SJCRH30 (cell line): ENCODE measurements at regions not wholly inside any gene's neighbourhood (a gene's known extent, or its start where the extent isn't known, plus 50 kb on each side); places are given as distances from the start of the nearest gene placed in this dataset.
"Not testable (repeated sequence)": the region's sequence is repeated elsewhere in the genome, so short reads cannot be mapped to it uniquely, and the experiment has no call there.

Source experiments
- DNase-seq, 2 experiments: peaks; one replicate each; pipeline ENCODE4 v3.0.0-alpha.2; 2015 to 2020
- H3K27ac ChIP-seq: fragments of 250-450 bp; sonication (Bioruptor Pico); 2 replicates; pipeline ENCODE4 v1.5.1; 2020; ENCODE audit warnings: mild to moderate bottlenecking, moderate library complexity
- H3K27me3 ChIP-seq: fragments of 250-450 bp; sonication (Bioruptor Pico); 2 replicates; pipeline ENCODE4 v1.5.1; 2020; ENCODE audit warnings: mild to moderate bottlenecking, moderate library complexity
- H3K36me3 ChIP-seq: fragments of 250-450 bp; sonication (Bioruptor Pico); 2 replicates; pipeline ENCODE4 v1.5.1; 2020; ENCODE audit warnings: mild to moderate bottlenecking, moderate library complexity
- H3K4me1 ChIP-seq: fragments of 250-450 bp; sonication (Bioruptor Pico); 2 replicates; pipeline ENCODE4 v1.5.1; 2020; ENCODE audit warnings: mild to moderate bottlenecking, moderate library complexity
- H3K4me3 ChIP-seq: fragments of 250-450 bp; sonication (Bioruptor Pico); 2 replicates; pipeline ENCODE4 v1.5.1; 2020; ENCODE audit warnings: mild to moderate bottlenecking, moderate library complexity
- H3K9me3 ChIP-seq: fragments of 250-450 bp; sonication (Bioruptor Pico); replicated peaks from 2 replicates; pipeline ENCODE4 v1.5.1; 2020; ENCODE audit warnings: mild to moderate bottlenecking, moderate library complexity

GRCh38 chr1:157348538-157349480 is 203.5 kb downstream of the FCRL5 start:
- Histone ChIP-seq H3K4me3 (no peak overlapping the region), H3K27ac (no peak overlapping the region), H3K27me3 (no peaks in the 10 kb centered on the region), H3K36me3 (no peaks in the 10 kb centered on the region), H3K9me3 (no peaks in the 10 kb centered on the region), H3K4me1 (no peaks in the 10 kb centered on the region)
- DNase-seq: no peak

DNA sequence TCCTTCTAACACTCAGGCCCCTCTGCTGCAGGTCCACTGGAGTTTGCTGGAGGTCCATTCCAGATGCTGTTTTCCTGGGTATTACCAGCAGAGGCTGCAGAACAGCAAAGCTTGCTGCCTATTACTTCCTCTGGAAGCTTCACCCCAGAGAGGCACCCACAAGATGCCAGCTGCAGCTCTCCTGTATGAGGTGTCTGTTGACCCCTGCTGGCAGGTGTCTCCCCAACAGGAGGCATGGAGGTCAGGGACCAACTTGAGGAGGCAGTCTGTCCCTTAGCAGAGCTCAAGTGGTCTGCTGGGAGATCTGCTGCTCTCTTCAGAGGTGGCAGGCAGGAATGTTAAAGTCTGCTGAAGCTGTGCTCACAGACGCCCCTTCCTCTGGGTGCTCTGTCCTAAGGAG is 204.8 kb downstream of the FCRL5 start:
- Histone ChIP-seq H3K36me3 (no peaks in the 10 kb centered on the region), H3K27ac (no peak overlapping the region)
- DNase-seq: no peak

DNA sequence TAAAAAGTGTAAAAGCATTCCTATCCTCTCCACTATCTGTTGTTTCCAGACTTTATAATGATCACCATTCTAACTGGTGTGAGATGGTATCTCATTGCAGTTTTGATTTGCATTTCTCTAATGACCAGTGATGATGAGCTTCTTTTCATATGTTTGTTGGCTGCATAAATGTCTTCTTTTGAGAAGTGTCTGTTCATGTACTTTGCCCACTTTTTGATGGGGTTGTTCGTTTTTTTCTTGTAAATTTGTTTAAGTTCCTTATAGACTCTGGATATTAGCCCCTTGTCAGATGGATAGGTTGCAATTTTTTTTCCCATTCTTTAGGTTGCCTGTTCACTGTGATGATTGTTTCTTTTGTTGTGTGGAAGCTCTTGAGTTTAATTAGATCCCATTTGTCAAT is 199.6 kb upstream of the ETV3 start:
- not testable (repeated sequence) for H3K9me3 ChIP-seq, DNase-seq, H3K27me3 ChIP-seq, H3K27ac ChIP-seq, H3K4me3 ChIP-seq, H3K4me1 ChIP-seq, H3K36me3 ChIP-seq

More for the DNA sequence above, 204.8 kb downstream of the FCRL5 start:
- Histone ChIP-seq H3K4me1 (no peaks in the 10 kb centered on the region), H3K9me3 (no peaks in the 10 kb centered on the region), H3K4me3 (no peak overlapping the region), H3K27me3 (no peaks in the 10 kb centered on the region)

GRCh38 chr1:157335056-157335455 is 196.9 kb upstream of the ETV3 start:
- Histone ChIP-seq H3K9me3 (no peaks in the 10 kb centered on the region), H3K36me3 (no peaks in the 10 kb centered on the region), H3K27me3 (no peaks in the 10 kb centered on the region), H3K27ac (no peak overlapping the region), H3K4me1 (no peaks in the 10 kb centered on the region), H3K4me3 (no peak overlapping the region)
- DNase-seq: no peak

GRCh38 chr1:157334041-157334440 is 195.8 kb upstream of the ETV3 start:
- no peak for DNase-seq
- H3K4me3 ChIP-seq: no peak overlapping the region
- H3K9me3 ChIP-seq: no peaks in the 10 kb centered on the region
- H3K27ac ChIP-seq: no peak overlapping the region
- H3K36me3 ChIP-seq: no peaks in the 10 kb centered on the region
- H3K27me3 ChIP-seq: no peaks in the 10 kb centered on the region
- no peaks in the 10 kb centered on the region for H3K4me1 ChIP-seq

- H3K27me3 ChIP-seq, DNase-seq, H3K4me3 ChIP-seq, H3K36me3 ChIP-seq, H3K27ac ChIP-seq, H3K4me1 ChIP-seq, H3K9me3 ChIP-seq: not testable (repeated sequence)
These were observed 192.0 kb upstream of the ETV3 start for GRCh38 chr1:157330177-157330576.

- not testable (repeated sequence) for H3K36me3 ChIP-seq, H3K27me3 ChIP-seq, H3K9me3 ChIP-seq, H3K4me1 ChIP-seq, H3K27ac ChIP-seq, H3K4me3 ChIP-seq, DNase-seq
These were observed 189.9 kb upstream of the ETV3 start for GRCh38 chr1:157328120-157328519.

DNA sequence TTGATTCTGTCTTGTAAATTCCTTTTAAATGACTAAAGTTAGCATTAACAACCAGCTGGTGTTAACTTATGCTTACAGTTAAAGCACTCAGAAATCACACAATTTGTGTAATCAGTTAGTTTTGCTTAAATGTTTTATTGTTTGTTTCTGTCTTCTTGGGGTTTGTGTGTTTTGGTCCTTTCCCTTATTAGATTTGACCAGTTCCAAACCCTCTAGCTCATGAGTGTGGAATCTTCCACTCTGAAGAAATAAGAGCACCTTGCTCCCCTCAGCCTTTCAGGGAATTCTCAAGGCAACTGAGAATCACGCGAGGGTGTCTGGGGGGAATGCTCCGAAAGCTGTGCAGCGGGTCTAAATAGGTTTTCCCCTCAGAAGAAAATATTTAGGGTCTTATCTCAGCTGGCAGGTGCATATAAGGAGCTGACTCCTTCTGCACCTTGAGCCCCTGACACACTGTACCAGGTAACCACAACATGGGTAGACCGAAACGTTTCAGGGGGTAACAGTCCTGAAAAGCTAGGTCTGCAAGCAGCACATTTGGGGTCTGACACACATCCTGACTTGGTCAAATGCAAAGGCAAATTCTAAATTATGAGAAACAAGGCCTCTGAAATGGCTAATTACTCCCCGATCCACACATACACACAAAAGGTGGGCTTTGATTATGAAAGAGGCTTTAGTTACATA is 188.1 kb upstream of the ETV3 start:
- no peak overlapping the region for H3K27ac ChIP-seq
- H3K9me3 ChIP-seq: no peaks in the 10 kb centered on the region
- no peaks in the 10 kb centered on the region for H3K4me1 ChIP-seq
- H3K36me3 ChIP-seq: no peaks in the 10 kb centered on the region
- no peak for DNase-seq
- H3K4me3 ChIP-seq: no peak overlapping the region
- no peaks in the 10 kb centered on the region for H3K27me3 ChIP-seq

- no peaks in the 10 kb centered on the region for H3K9me3 ChIP-seq
- H3K36me3 ChIP-seq: no peaks in the 10 kb centered on the region
- H3K4me1 ChIP-seq: no peaks in the 10 kb centered on the region
- no peak for DNase-seq
- H3K27ac ChIP-seq: no peak overlapping the region
- no peak overlapping the region for H3K4me3 ChIP-seq
- H3K27me3 ChIP-seq: no peaks in the 10 kb centered on the region
These were observed 187.0 kb upstream of the ETV3 start for GRCh38 chr1:157325220-157325619.

GRCh38 chr1:157321972-157322371 is 183.8 kb upstream of the ETV3 start:
- not testable (repeated sequence) for H3K4me1 ChIP-seq, H3K9me3 ChIP-seq, H3K27me3 ChIP-seq, H3K4me3 ChIP-seq, H3K27ac ChIP-seq, H3K36me3 ChIP-seq, DNase-seq

GRCh38 chr1:157319567-157319966 is 181.4 kb upstream of the ETV3 start:
- no peaks in the 10 kb centered on the region for H3K36me3 ChIP-seq
- no peak overlapping the region for H3K4me3 ChIP-seq
- no peak for DNase-seq

GRCh38 chr1:157317229-157317628 is 179.0 kb upstream of the ETV3 start:
- DNase-seq, H3K4me1 ChIP-seq, H3K9me3 ChIP-seq, H3K27ac ChIP-seq, H3K4me3 ChIP-seq, H3K27me3 ChIP-seq, H3K36me3 ChIP-seq: not testable (repeated sequence)

More at GRCh38 chr1:157319567-157319966, 181.4 kb upstream of the ETV3 start:
- H3K27ac ChIP-seq: no peak overlapping the region
- no peaks in the 10 kb centered on the region for H3K4me1 ChIP-seq
- no peaks in the 10 kb centered on the region for H3K9me3 ChIP-seq
- H3K27me3 ChIP-seq: no peaks in the 10 kb centered on the region

DNA sequence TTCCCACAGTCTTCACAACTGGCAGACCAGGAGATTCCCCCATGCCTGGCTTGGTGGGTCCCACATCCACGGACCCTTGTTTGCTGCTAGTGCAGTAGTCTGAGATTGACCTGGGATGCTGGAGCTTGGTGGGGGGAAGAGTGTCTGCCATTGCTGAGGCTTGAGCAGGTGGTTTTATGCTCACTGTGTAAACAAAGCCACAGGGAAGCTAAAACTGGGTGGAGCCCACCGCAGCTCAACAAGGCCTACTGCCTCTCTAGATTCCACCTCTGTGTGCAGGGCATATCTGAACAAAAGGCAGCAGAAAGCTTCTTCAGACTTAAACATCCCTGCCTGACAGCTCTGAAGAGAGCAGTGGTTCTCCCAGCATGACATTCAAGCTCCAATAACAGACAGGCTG is 177.3 kb upstream of the ETV3 start:
- DNase-seq: no peak
- no peaks in the 10 kb centered on the region for H3K27me3 ChIP-seq
- H3K4me1 ChIP-seq: no peaks in the 10 kb centered on the region
- no peaks in the 10 kb centered on the region for H3K9me3 ChIP-seq
- no peak overlapping the region for H3K27ac ChIP-seq
- H3K4me3 ChIP-seq: no peak overlapping the region
- no peaks in the 10 kb centered on the region for H3K36me3 ChIP-seq

GRCh38 chr1:157314408-157314807 is 176.2 kb upstream of the ETV3 start:
- Histone ChIP-seq H3K4me1 (no peaks in the 10 kb centered on the region), H3K4me3 (no peak overlapping the region), H3K9me3 (no peaks in the 10 kb centered on the region), H3K36me3 (no peaks in the 10 kb centered on the region), H3K27me3 (no peaks in the 10 kb centered on the region), H3K27ac (no peak overlapping the region)
- DNase-seq: no peak

DNA sequence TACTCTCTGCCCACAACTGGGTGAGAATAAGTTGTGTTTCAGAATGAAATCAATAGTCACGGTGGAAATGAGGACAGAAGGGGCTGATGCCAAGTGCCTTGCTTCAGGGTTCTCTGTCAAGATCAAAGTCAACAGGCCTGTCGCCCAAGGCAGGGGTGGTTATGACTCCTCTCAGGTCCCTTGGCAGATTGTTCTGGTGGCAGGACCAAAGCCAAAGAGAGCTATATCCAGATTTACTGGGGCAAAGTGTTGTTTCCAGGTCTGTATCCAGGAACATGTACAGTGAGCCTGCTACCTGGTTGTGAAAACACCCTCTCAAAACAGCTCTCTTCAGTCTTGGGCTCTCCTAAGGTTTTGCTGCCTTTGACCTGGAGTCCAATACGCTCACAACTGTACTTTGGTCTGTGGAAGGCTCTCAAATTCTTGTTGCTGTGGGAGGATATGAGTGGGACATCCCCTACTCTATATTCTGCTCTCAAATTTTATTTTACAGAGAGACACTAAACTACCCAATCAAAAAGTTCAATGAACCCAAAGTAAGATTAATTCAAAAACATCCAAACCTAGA is 175.1 kb upstream of the ETV3 start:
- H3K4me1 ChIP-seq: no peaks in the 10 kb centered on the region
- H3K9me3 ChIP-seq: no peaks in the 10 kb centered on the region
- H3K36me3 ChIP-seq: no peaks in the 10 kb centered on the region
- H3K4me3 ChIP-seq: no peak overlapping the region
- DNase-seq: no peak
- H3K27me3 ChIP-seq: no peaks in the 10 kb centered on the region
- no peak overlapping the region for H3K27ac ChIP-seq
